ENCODE measurements at regions not wholly inside any gene's neighbourhood (a gene's known extent, or its start where the extent isn't known, plus 50 kb on each side); places are given as distances from the start of the nearest gene placed in this dataset.

- H3K36me3 ChIP-seq, result no peaks in the 10 kb centered on the region
- ATAC-seq (ENCODE audit: insufficient number of reproducible peaks, low FRiP score, low read depth) (no peak), DNase-seq (ENCODE audit: low spot score) (no peak)
- H3K9me3 ChIP-seq, result no peaks in the 10 kb centered on the region
- H3K4me3 ChIP-seq, result no peak overlapping the region
- H3K4me1 ChIP-seq (ENCODE audit: control insufficient read depth in 1 of 2, low read depth in 2 of 2), result no peaks in the 10 kb centered on the region
- TF ChIP-seq CTCF (IDR thresholded peaks at IDR 0.05), result no peak
- H3K27ac ChIP-seq, result no peak overlapping the region
- no peaks in the 10 kb centered on the region for H3K27me3 ChIP-seq (replicated peaks; ENCODE audit: insufficient read depth)
These were observed 137.6 kb downstream of the GOLIM4 start for GRCh38 chr3:167958141-167958540.

GRCh38 chr3:167952969-167953368 lies 142.8 kb downstream of the GOLIM4 start:
- no peak overlapping the region for H3K27ac ChIP-seq
- no peak overlapping the region for H3K4me3 ChIP-seq
- no peak for ATAC-seq (ENCODE audit: insufficient number of reproducible peaks, low FRiP score, low read depth)
- no peaks in the 10 kb centered on the region for H3K27me3 ChIP-seq (replicated peaks; ENCODE audit: insufficient read depth)
- no peaks in the 10 kb centered on the region for H3K36me3 ChIP-seq
- no peak for DNase-seq (ENCODE audit: low spot score)
- no peak for TF ChIP-seq CTCF (IDR thresholded peaks at IDR 0.05)
- H3K9me3 ChIP-seq, result no peaks in the 10 kb centered on the region
- no peaks in the 10 kb centered on the region for H3K4me1 ChIP-seq (ENCODE audit: control insufficient read depth in 1 of 2, low read depth in 2 of 2)

GRCh38 chr3:167950212-167950611 lies 145.5 kb downstream of the GOLIM4 start:
- TF ChIP-seq CTCF (IDR thresholded peaks at IDR 0.05), result no peak
- Histone ChIP-seq H3K27ac (no peak overlapping the region), H3K4me3 (no peak overlapping the region), H3K36me3 (no peaks in the 10 kb centered on the region), H3K4me1 (ENCODE audit: control insufficient read depth in 1 of 2, low read depth in 2 of 2) (no peaks in the 10 kb centered on the region), H3K27me3 (replicated peaks; ENCODE audit: insufficient read depth) (no peaks in the 10 kb centered on the region), H3K9me3 (no peaks in the 10 kb centered on the region)
- DNase-seq (ENCODE audit: low spot score), result no peak
- no peak for ATAC-seq (ENCODE audit: insufficient number of reproducible peaks, low FRiP score, low read depth)

GRCh38 chr3:167941234-167941995 lies 154.3 kb downstream of the GOLIM4 start:
- Histone ChIP-seq H3K36me3 (no peaks in the 10 kb centered on the region), H3K4me3 (no peak overlapping the region), H3K27ac (no peak overlapping the region), H3K27me3 (replicated peaks; ENCODE audit: insufficient read depth) (no peaks in the 10 kb centered on the region), H3K9me3 (peaks cover 4% of the 10 kb centered on the region), H3K4me1 (ENCODE audit: control insufficient read depth in 1 of 2, low read depth in 2 of 2) (peaks cover 0 to 4% of the 10 kb centered on the region in 2 donors)
- ATAC-seq (ENCODE audit: insufficient number of reproducible peaks, low FRiP score, low read depth) (no peak), DNase-seq (ENCODE audit: low spot score) (no peak)
- TF ChIP-seq CTCF (IDR thresholded peaks at IDR 0.05), result no peak

GRCh38 chr3:167940241-167940640 lies 155.5 kb downstream of the GOLIM4 start:
- H3K36me3 ChIP-seq, result no peaks in the 10 kb centered on the region
- TF ChIP-seq CTCF (IDR thresholded peaks at IDR 0.05), result no peak
- H3K4me1 ChIP-seq (ENCODE audit: control insufficient read depth in 1 of 2, low read depth in 2 of 2), result peaks cover 0 to 4% of the 10 kb centered on the region in 2 donors
- no peak overlapping the region for H3K4me3 ChIP-seq
- peaks cover 4% of the 10 kb centered on the region for H3K9me3 ChIP-seq
- ATAC-seq (ENCODE audit: insufficient number of reproducible peaks, low FRiP score, low read depth), result no peak
- H3K27ac ChIP-seq, result no peak overlapping the region
- no peaks in the 10 kb centered on the region for H3K27me3 ChIP-seq (replicated peaks; ENCODE audit: insufficient read depth)
- DNase-seq (ENCODE audit: low spot score), result no peak
